Bronchial epithelial cell (primary cell): ENCODE measurements at regions not wholly inside any gene's neighbourhood (a gene's known extent, or its start where the extent isn't known, plus 50 kb on each side); places are given as distances from the start of the nearest gene placed in this dataset.

Source experiments
- DNase-seq: peaks from one replicate; pipeline ENCODE4 v3.0.0-alpha.2; 2010; ENCODE audit warnings: low read depth
- FAIRE-seq: peaks from 2 replicates; lab custom pipeline; 2011; peaks lifted over from hg19 to GRCh38; lab: Jason Lieb, UNC
- H3K27me3 ChIP-seq: 2 replicates; pipeline ENCODE4 v1.5.1; 2011; ENCODE audit warnings: low read length; ENCODE audit not compliant: control insufficient read depth, insufficient read depth
- H3K36me3 ChIP-seq: 2 replicates; pipeline ENCODE4 v1.5.1; 2011; ENCODE audit warnings: low read length; ENCODE audit not compliant: control insufficient read depth, insufficient read depth
- H3K4me3 ChIP-seq: 2 replicates; pipeline ENCODE4 v1.5.1; 2011; ENCODE audit warnings: mild to moderate bottlenecking, low read depth, low read length, control low read depth
- CTCF ChIP-seq: IDR thresholded peaks from 2 replicates; pipeline ENCODE4 v1.5.1; 2011; ENCODE audit warnings: mild to moderate bottlenecking, moderate library complexity, low read length, control low read depth, inconsistent platforms; ENCODE audit not compliant: insufficient read depth, severe bottlenecking

DNA sequence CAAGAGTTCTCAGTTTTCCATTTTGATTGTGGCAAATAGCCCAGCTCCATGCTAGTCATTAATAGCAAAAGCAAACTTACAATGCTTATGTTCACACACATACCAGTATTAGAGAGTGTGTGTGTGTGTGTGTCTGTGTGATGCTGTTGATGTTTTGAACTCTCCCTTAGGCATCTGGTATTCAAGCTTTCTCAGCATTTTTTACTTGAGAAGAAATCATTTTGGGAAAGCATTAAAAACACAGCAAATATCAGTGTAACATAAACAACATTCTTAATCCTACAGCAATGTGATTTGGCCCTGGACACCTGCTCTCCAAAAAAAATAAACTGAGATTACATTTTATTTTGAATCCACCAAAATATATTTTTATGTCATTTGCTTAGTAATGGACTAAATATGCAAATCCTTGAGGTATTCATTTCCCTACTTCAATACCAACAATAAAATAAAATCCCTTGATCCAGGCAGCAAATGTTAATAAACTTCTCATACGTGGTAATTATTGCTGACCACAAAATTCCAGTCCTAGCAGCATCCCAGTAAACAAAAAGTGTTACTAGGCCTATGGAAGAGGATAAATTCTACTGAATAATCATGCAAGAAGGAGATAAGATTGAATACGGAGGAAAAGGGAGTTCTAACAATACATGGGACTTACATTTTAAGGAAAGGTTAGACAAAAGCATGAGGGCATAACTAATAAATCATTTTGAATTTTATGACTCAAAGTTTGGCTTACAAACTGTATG, 249.5 kb upstream of the CLEC14A start:
- Histone ChIP-seq H3K27me3 (no peaks in the 10 kb centered on the region), H3K4me3 (no peak overlapping the region), H3K36me3 (no peaks in the 10 kb centered on the region)
- FAIRE-seq (no peak), DNase-seq (no peak)
- no peak for TF ChIP-seq CTCF

GRCh38 chr14:38504175-38504574, 248.3 kb upstream of the CLEC14A start:
- no peak overlapping the region for H3K4me3 ChIP-seq
- H3K36me3 ChIP-seq, result no peaks in the 10 kb centered on the region
- FAIRE-seq, result no peak
- DNase-seq, result no peak
- H3K27me3 ChIP-seq, result no peaks in the 10 kb centered on the region
- no peak for TF ChIP-seq CTCF

DNA sequence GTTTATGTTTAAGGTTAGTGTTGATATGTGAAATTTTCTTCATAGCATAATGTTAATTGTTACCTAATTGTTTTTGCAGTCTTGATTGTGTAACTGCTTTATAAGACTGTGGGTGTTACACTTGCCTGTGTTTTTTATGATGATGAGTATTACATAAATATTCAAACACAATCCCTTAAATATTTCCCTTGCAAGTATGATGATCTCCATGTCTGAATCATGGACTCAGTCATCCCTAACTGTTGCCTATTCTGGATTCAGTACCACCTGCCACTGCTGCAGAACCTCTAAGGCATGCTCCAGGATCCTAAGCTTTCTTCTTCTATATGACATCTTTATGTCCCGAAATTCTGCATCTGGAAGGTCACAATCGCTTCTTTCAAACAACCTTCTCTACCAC, 246.3 kb upstream of the CLEC14A start:
- H3K36me3 ChIP-seq, result no peaks in the 10 kb centered on the region
- no peak for TF ChIP-seq CTCF
- H3K4me3 ChIP-seq, result no peak overlapping the region
- DNase-seq (no peak), FAIRE-seq (peak; percentile 36)
- no peaks in the 10 kb centered on the region for H3K27me3 ChIP-seq

DNA sequence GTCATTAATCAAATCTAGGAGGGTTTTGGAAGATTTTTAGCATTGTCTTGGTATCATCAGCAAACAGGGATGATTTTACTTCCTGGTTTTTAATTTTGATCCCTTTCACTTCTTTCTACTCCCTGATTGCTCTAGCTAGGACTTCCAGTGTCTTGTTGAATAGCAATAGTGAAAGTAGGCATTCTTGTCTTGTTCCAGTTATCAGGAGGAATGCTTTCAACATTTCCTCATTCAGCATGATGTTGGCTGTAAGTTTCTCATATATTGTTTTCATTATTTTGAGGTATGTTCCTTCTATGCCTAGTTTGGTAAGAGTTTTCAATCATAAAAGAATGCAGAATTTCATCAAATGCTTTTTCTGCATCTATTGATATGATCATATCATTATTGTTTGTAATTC, 244.2 kb upstream of the CLEC14A start:
- FAIRE-seq (no peak), DNase-seq (no peak)
- no peaks in the 10 kb centered on the region for H3K27me3 ChIP-seq
- no peaks in the 10 kb centered on the region for H3K36me3 ChIP-seq
- TF ChIP-seq CTCF, result no peak
- no peak overlapping the region for H3K4me3 ChIP-seq

- no peak for FAIRE-seq
- TF ChIP-seq CTCF, result no peak
These were observed 240.2 kb upstream of the CLEC14A start for GRCh38 chr14:38496092-38496491.

DNA sequence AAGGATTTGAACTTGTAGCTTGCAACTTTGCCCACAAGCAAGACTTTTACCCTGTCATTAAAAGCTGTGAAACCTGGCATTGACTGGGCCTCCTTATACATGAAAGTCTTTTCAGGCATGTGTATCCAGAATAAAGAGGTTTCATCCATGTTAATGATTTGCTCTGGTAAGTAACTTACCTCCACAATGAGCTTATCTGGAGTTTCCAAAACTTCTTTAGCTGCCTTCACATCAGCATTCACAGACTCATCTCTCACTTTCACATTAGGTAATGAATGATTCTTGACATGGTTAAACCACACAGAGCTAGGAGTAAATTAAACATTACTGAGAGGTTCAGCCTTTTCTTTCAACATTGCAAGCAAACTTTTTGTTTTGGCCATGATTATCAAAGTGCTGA, 234.4 kb upstream of the CLEC14A start:
- FAIRE-seq, result no peak
- no peak overlapping the region for H3K4me3 ChIP-seq

More at GRCh38 chr14:38496092-38496491, 240.2 kb upstream of the CLEC14A start:
- no peak for DNase-seq
- Histone ChIP-seq H3K4me3 (no peak overlapping the region), H3K27me3 (no peaks in the 10 kb centered on the region), H3K36me3 (no peaks in the 10 kb centered on the region)

More for the DNA sequence above, 234.4 kb upstream of the CLEC14A start:
- no peaks in the 10 kb centered on the region for H3K27me3 ChIP-seq
- H3K36me3 ChIP-seq, result no peaks in the 10 kb centered on the region
- no peak for TF ChIP-seq CTCF
- no peak for DNase-seq
